ENCODE measurements at regions not wholly inside any gene's neighbourhood (a gene's known extent, or its start where the extent isn't known, plus 50 kb on each side); places are given as distances from the start of the nearest gene placed in this dataset.

GRCh38 chr13:68675209-68675608 is 1432.4 kb upstream of the ATXN8OS start:
- no peaks in the 10 kb centered on the region for H3K4me1 Mint-ChIP-seq
- no peak overlapping the region for H3K27ac Mint-ChIP-seq
- H3K9me3 Mint-ChIP-seq = peaks cover 7% of the 10 kb centered on the region
- H3K36me3 Mint-ChIP-seq = no peaks in the 10 kb centered on the region
- no peak overlapping the region for H3K4me3 Mint-ChIP-seq
- DNase-seq = no peak
- no peaks in the 10 kb centered on the region for H3K27me3 Mint-ChIP-seq

GRCh38 chr13:68667863-68668262 is 1437.7 kb upstream of the PCDH9 start:
- no peaks in the 10 kb centered on the region for H3K27me3 Mint-ChIP-seq
- peaks cover 2% of the 10 kb centered on the region for H3K9me3 Mint-ChIP-seq
- H3K4me1 Mint-ChIP-seq = no peaks in the 10 kb centered on the region
- H3K27ac Mint-ChIP-seq = no peak overlapping the region
- H3K36me3 Mint-ChIP-seq = no peaks in the 10 kb centered on the region
- no peak overlapping the region for H3K4me3 Mint-ChIP-seq
- DNase-seq = no peak

- H3K27me3 Mint-ChIP-seq = no peaks in the 10 kb centered on the region
Observed at GRCh38 chr13:68666774-68667397, 1436.8 kb upstream of the PCDH9 start.

GRCh38 chr13:68645814-68646213 is 1415.7 kb upstream of the PCDH9 start:
- Mint-ChIP-seq H3K9me3 (peaks cover 11% of the 10 kb centered on the region), H3K27me3 (no peaks in the 10 kb centered on the region), H3K36me3 (no peaks in the 10 kb centered on the region), H3K4me1 (no peaks in the 10 kb centered on the region), H3K27ac (no peak overlapping the region), H3K4me3 (no peak overlapping the region)
- DNase-seq = no peak

More at GRCh38 chr13:68666774-68667397, 1436.8 kb upstream of the PCDH9 start:
- no peak overlapping the region for H3K4me3 Mint-ChIP-seq
- DNase-seq = no peak
- no peak overlapping the region for H3K27ac Mint-ChIP-seq
- no peaks in the 10 kb centered on the region for H3K4me1 Mint-ChIP-seq
- no peaks in the 10 kb centered on the region for H3K36me3 Mint-ChIP-seq
- H3K9me3 Mint-ChIP-seq = peaks cover 2% of the 10 kb centered on the region

- H3K36me3 Mint-ChIP-seq = no peaks in the 10 kb centered on the region
- H3K27me3 Mint-ChIP-seq = no peaks in the 10 kb centered on the region
- no peaks in the 10 kb centered on the region for H3K4me1 Mint-ChIP-seq
- H3K27ac Mint-ChIP-seq = no peak overlapping the region
- DNase-seq = no peak
- H3K9me3 Mint-ChIP-seq = peaks cover 6% of the 10 kb centered on the region
- H3K4me3 Mint-ChIP-seq = no peak overlapping the region
Observed at GRCh38 chr13:68644611-68645010, 1414.5 kb upstream of the PCDH9 start.

- H3K27me3 Mint-ChIP-seq = no peaks in the 10 kb centered on the region
- H3K9me3 Mint-ChIP-seq = peaks cover 10% of the 10 kb centered on the region
- DNase-seq = no peak
- H3K27ac Mint-ChIP-seq = no peak overlapping the region
- no peaks in the 10 kb centered on the region for H3K36me3 Mint-ChIP-seq
- no peak overlapping the region for H3K4me3 Mint-ChIP-seq
- H3K4me1 Mint-ChIP-seq = no peaks in the 10 kb centered on the region
Observed at GRCh38 chr13:68636784-68637183, 1406.6 kb upstream of the PCDH9 start.

- Mint-ChIP-seq H3K27ac (no peak overlapping the region), H3K36me3 (no peaks in the 10 kb centered on the region), H3K4me3 (no peak overlapping the region), H3K4me1 (no peaks in the 10 kb centered on the region), H3K9me3 (peaks cover 13% of the 10 kb centered on the region), H3K27me3 (no peaks in the 10 kb centered on the region)
- DNase-seq = no peak
Observed at GRCh38 chr13:68628994-68629393, 1398.9 kb upstream of the PCDH9 start.

- no peaks in the 10 kb centered on the region for H3K36me3 Mint-ChIP-seq
- no peak for DNase-seq
- H3K4me3 Mint-ChIP-seq = no peak overlapping the region
- H3K9me3 Mint-ChIP-seq = peaks cover 11% of the 10 kb centered on the region
- H3K27ac Mint-ChIP-seq = no peak overlapping the region
- H3K27me3 Mint-ChIP-seq = no peaks in the 10 kb centered on the region
- no peaks in the 10 kb centered on the region for H3K4me1 Mint-ChIP-seq
Observed at GRCh38 chr13:68627379-68627778, 1397.2 kb upstream of the PCDH9 start.

- H3K27ac Mint-ChIP-seq = no peak overlapping the region
- DNase-seq = no peak
- H3K36me3 Mint-ChIP-seq = no peaks in the 10 kb centered on the region
- no peaks in the 10 kb centered on the region for H3K4me1 Mint-ChIP-seq
- peaks cover 18% of the 10 kb centered on the region for H3K9me3 Mint-ChIP-seq
- no peak overlapping the region for H3K4me3 Mint-ChIP-seq
- no peaks in the 10 kb centered on the region for H3K27me3 Mint-ChIP-seq
Observed at GRCh38 chr13:68616600-68617222, 1386.6 kb upstream of the PCDH9 start.

- no peak for DNase-seq
- Mint-ChIP-seq H3K36me3 (no peaks in the 10 kb centered on the region), H3K27ac (no peak overlapping the region), H3K4me3 (no peak overlapping the region), H3K9me3 (peaks cover 7% of the 10 kb centered on the region), H3K4me1 (no peaks in the 10 kb centered on the region), H3K27me3 (no peaks in the 10 kb centered on the region)
Observed at GRCh38 chr13:68609661-68610060, 1379.5 kb upstream of the PCDH9 start.

- H3K36me3 Mint-ChIP-seq = no peaks in the 10 kb centered on the region
- no peak overlapping the region for H3K27ac Mint-ChIP-seq
- no peak for DNase-seq
- no peaks in the 10 kb centered on the region for H3K4me1 Mint-ChIP-seq
- peaks cover 4% of the 10 kb centered on the region for H3K9me3 Mint-ChIP-seq
- no peak overlapping the region for H3K4me3 Mint-ChIP-seq
- no peaks in the 10 kb centered on the region for H3K27me3 Mint-ChIP-seq
Observed at GRCh38 chr13:68608147-68608546, 1378.0 kb upstream of the PCDH9 start.

- no peaks in the 10 kb centered on the region for H3K27me3 Mint-ChIP-seq
- no peak overlapping the region for H3K27ac Mint-ChIP-seq
- no peaks in the 10 kb centered on the region for H3K4me1 Mint-ChIP-seq
- H3K9me3 Mint-ChIP-seq = peaks cover 3% of the 10 kb centered on the region
- no peaks in the 10 kb centered on the region for H3K36me3 Mint-ChIP-seq
- H3K4me3 Mint-ChIP-seq = no peak overlapping the region
- no peak for DNase-seq
Observed at GRCh38 chr13:68597641-68598040, 1367.5 kb upstream of the PCDH9 start.

- H3K9me3 Mint-ChIP-seq = peaks cover 1% of the 10 kb centered on the region
- no peak overlapping the region for H3K4me3 Mint-ChIP-seq
- H3K4me1 Mint-ChIP-seq = no peaks in the 10 kb centered on the region
- H3K27me3 Mint-ChIP-seq = no peaks in the 10 kb centered on the region
- DNase-seq = no peak
- H3K27ac Mint-ChIP-seq = no peak overlapping the region
- no peaks in the 10 kb centered on the region for H3K36me3 Mint-ChIP-seq
Observed at GRCh38 chr13:68588623-68589022, 1358.5 kb upstream of the PCDH9 start.

GRCh38 chr13:68584776-68585175 is 1354.6 kb upstream of the PCDH9 start:
- Mint-ChIP-seq H3K4me1 (no peaks in the 10 kb centered on the region), H3K9me3 (peaks cover 2% of the 10 kb centered on the region), H3K27me3 (no peaks in the 10 kb centered on the region), H3K36me3 (no peaks in the 10 kb centered on the region), H3K27ac (no peak overlapping the region), H3K4me3 (no peak overlapping the region)
- DNase-seq = no peak

- Mint-ChIP-seq H3K27ac (no peak overlapping the region), H3K4me3 (no peak overlapping the region), H3K36me3 (no peaks in the 10 kb centered on the region), H3K9me3 (peaks cover 3% of the 10 kb centered on the region), H3K4me1 (no peaks in the 10 kb centered on the region), H3K27me3 (no peaks in the 10 kb centered on the region)
- no peak for DNase-seq
Observed at GRCh38 chr13:68574053-68574452, 1343.9 kb upstream of the PCDH9 start.

All from activated naive CD8-positive, alpha-beta T cell treated with anti-CD3 and anti-CD28 coated beads for 36 hours (primary cell).